Epithelial cell of prostate (primary cell): ENCODE measurements at regions not wholly inside any gene's neighbourhood (a gene's known extent, or its start where the extent isn't known, plus 50 kb on each side); places are given as distances from the start of the nearest gene placed in this dataset.
"Not testable (repeated sequence)": the region's sequence is repeated elsewhere in the genome, so short reads cannot be mapped to it uniquely, and the experiment has no call there.

Experiments used
- DNase-seq: peaks from one replicate; pipeline ENCODE4 v3.0.0-alpha.2; 2011; ENCODE audit warnings: low read depth, low spot score
- H3K27ac ChIP-seq: fragments of 450-650 bp; 2 replicates; pipeline ENCODE4 v1.5.1; 2017; ENCODE audit warnings: mild to moderate bottlenecking

DNA sequence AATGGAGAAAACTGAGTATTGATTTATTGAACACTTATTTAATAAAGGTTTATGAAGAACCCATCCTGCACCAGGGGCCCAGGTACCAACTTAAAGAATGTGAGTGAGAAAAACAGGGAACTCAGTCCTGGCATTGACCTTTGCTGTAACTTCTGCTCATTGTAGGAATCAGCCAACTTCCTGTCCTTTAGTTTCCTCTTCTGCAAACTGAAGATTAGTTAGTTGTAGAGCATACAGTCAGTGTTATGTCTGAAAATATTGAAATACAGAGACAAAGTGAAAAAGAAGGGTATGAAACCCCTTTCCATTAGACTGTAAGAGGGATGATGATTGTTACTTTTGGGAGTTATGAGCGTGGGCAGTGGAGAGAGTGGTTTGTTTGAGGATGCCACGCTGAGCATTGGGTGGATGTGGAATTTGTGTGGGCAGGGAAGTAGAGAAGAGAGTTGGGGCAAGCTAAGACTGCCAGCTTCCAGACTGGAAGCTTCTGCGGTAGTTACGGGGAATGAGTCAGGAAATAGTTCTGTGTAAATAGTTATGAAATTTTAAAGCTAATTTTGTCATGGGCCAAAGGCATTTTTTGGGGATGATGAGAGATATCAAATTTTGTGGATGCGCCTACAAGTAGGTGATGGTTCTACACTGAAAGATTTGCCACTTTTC lies 89.2 kb downstream of the GPR88 start:
- DNase-seq, result no peak
- H3K27ac ChIP-seq, result no peak overlapping the region

- no peak overlapping the region for H3K27ac ChIP-seq
- DNase-seq, result no peak
Measured at GRCh38 chr1:100627936-100628335, 90.0 kb downstream of the GPR88 start.

GRCh38 chr1:100628631-100629081 lies 90.7 kb downstream of the GPR88 start:
- DNase-seq, result no peak
- H3K27ac ChIP-seq, result no peak overlapping the region

GRCh38 chr1:100629391-100629790 lies 90.2 kb upstream of the VCAM1 start:
- no peak for DNase-seq
- no peak overlapping the region for H3K27ac ChIP-seq

DNA sequence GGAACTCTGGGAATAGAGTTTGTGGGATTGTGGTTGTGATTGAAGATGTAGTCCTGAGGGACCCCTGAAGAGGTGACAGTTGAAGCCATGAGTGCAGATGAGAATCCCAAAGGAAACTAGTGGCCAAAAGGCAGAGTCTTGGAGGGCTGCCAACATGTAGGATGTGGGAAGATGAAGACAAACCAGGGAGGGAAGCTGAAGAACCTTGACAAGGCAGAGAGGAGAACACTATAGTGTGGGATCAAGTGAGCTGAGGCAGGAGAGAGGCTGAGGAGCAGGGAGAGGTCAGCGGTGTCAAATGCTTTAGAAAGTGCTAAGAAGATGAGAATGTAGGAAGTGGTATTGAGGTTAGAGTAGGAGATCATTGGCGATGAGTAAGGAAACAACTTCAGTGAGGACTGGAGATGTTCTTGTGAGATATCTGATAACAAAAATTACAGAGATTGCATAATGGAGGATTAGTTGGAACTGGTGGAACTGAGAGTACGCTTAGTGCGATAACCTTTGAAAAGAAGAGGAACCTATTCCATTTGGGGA lies 88.5 kb upstream of the VCAM1 start:
- H3K27ac ChIP-seq, result no peak overlapping the region

GRCh38 chr1:100642826-100643225 lies 76.7 kb upstream of the VCAM1 start:
- H3K27ac ChIP-seq, result no peak overlapping the region

More for the DNA sequence above, 88.5 kb upstream of the VCAM1 start:
- no peak for DNase-seq

GRCh38 chr1:100643471-100644196 lies 75.9 kb upstream of the VCAM1 start:
- no peak overlapping the region for H3K27ac ChIP-seq
- no peak for DNase-seq

More at GRCh38 chr1:100642826-100643225, 76.7 kb upstream of the VCAM1 start:
- no peak for DNase-seq

- no peak overlapping the region for H3K27ac ChIP-seq
- no peak for DNase-seq
Measured at GRCh38 chr1:100646001-100646400, 73.5 kb upstream of the VCAM1 start.

DNA sequence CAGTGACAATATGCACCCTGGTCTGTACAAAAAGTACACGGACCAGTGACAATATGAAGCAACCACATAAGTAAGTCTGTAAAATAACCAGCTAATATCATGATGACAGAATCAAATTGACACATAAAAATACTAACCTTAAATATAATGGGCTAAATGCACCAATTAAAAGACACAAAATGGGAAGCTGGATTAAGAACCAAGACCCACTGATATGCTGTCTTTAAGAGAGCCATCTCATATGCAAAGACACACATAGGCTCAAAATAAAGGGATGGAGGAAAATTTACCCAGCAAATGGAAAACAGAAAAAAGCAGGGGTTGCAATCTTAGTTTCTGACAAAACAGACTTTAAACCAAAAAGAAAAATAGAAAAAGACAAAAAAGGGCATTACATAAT lies 70.4 kb upstream of the VCAM1 start:
- no peak overlapping the region for H3K27ac ChIP-seq
- DNase-seq, result no peak

- no peak overlapping the region for H3K27ac ChIP-seq
- no peak for DNase-seq
Measured at GRCh38 chr1:100657876-100658715, 61.4 kb upstream of the VCAM1 start.

DNA sequence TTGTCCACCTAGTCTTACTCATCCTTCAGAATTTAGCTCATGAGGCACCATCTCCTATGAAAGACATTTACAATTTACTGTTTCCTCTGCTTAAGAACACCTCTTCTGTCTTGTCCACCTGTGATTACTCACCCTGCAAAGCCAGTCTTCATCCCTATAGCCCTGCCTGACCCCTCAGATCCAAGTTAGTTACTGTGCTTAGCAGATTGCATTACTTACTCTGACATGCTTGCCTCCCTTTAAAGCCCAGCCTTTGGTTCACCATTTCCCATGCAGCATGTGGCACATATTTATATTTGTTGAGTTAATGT lies 60.9 kb upstream of the VCAM1 start:
- DNase-seq, result no peak

GRCh38 chr1:100661176-100661575 lies 58.4 kb upstream of the VCAM1 start:
- DNase-seq, result no peak
- no peak overlapping the region for H3K27ac ChIP-seq

More for the DNA sequence above, 60.9 kb upstream of the VCAM1 start:
- no peak overlapping the region for H3K27ac ChIP-seq

GRCh38 chr1:100668494-100668893 lies 51.0 kb upstream of the VCAM1 start:
- not testable (repeated sequence) for H3K27ac ChIP-seq, DNase-seq
